HFFc6 (cell line): ENCODE measurements at regions not wholly inside any gene's neighbourhood (a gene's known extent, or its start where the extent isn't known, plus 50 kb on each side); places are given as distances from the start of the nearest gene placed in this dataset.

Source experiments
- DNase-seq: peaks from one replicate; pipeline ENCODE4 v3.0.0-alpha.2; 2018
- H3K27ac Mint-ChIP-seq: 2 replicates; pipeline ENCODE4 v1.8.0; 2020; ENCODE audit warnings: mild to moderate bottlenecking, mixed read lengths
- H3K27me3 Mint-ChIP-seq: 2 replicates; pipeline ENCODE4 v1.8.0; 2021; ENCODE audit warnings: mild to moderate bottlenecking, moderate library complexity, mixed read lengths; ENCODE audit not compliant: insufficient read depth
- H3K36me3 Mint-ChIP-seq: 2 replicates; pipeline ENCODE4 v1.8.0; 2021; ENCODE audit warnings: low read depth, mixed read lengths
- H3K4me1 Mint-ChIP-seq: 2 replicates; pipeline ENCODE4 v1.8.0; 2020; ENCODE audit warnings: low read depth, mixed read lengths
- H3K4me3 Mint-ChIP-seq: 2 replicates; pipeline ENCODE4 v1.8.0; 2020; ENCODE audit warnings: mild to moderate bottlenecking, moderate library complexity, mixed read lengths
- H3K9me3 Mint-ChIP-seq: 2 replicates; pipeline ENCODE4 v1.8.0; 2020; ENCODE audit warnings: mild to moderate bottlenecking, mixed read lengths
- TF ChIP-seq, protein P1 (sequence below): fragments of 200-600 bp; sonication (generic); IDR thresholded peaks from 2 replicates; pipeline ENCODE4 v1.5.0; 2021; ENCODE audit warnings: antibody characterized with exemption, mild to moderate bottlenecking

GRCh38 chr4:14083150-14083549 lies 455.6 kb upstream of the BOD1L1 start:
- Mint-ChIP-seq H3K27me3 (peaks cover 1% of the 10 kb centered on the region; the same call in 1 of the 2 replicates), H3K9me3 (no peaks in the 10 kb centered on the region)

DNA sequence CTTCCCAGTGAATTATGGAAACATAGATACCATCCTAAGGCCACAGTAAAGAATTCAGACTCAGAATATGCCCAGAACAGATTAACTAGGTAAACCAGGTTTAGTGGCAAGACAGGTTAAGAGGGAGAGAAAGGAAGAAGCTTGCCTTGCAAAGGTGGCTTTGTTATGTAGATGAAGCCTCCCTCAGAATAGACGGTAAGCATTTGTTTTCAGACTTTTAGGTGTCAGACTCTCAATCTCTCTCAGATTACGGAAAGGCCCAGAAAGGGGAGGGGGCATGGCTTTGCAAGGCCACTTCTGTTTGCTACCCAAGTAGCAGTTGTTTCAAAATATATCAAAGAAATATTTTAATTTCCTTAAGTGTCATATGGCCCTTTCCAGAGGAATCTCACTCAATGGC lies 457.1 kb upstream of the BOD1L1 start:
- Mint-ChIP-seq H3K4me1 (no peaks in the 10 kb centered on the region), H3K27ac (no peak overlapping the region), H3K4me3 (no peak overlapping the region), H3K9me3 (no peaks in the 10 kb centered on the region), H3K36me3 (no peaks in the 10 kb centered on the region), H3K27me3 (peaks cover 1% of the 10 kb centered on the region; the same call in 1 of the 2 replicates)
- TF ChIP-seq, protein P1, sequence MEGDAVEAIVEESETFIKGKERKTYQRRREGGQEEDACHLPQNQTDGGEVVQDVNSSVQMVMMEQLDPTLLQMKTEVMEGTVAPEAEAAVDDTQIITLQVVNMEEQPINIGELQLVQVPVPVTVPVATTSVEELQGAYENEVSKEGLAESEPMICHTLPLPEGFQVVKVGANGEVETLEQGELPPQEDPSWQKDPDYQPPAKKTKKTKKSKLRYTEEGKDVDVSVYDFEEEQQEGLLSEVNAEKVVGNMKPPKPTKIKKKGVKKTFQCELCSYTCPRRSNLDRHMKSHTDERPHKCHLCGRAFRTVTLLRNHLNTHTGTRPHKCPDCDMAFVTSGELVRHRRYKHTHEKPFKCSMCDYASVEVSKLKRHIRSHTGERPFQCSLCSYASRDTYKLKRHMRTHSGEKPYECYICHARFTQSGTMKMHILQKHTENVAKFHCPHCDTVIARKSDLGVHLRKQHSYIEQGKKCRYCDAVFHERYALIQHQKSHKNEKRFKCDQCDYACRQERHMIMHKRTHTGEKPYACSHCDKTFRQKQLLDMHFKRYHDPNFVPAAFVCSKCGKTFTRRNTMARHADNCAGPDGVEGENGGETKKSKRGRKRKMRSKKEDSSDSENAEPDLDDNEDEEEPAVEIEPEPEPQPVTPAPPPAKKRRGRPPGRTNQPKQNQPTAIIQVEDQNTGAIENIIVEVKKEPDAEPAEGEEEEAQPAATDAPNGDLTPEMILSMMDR: no peak
- no peak for DNase-seq

More at GRCh38 chr4:14083150-14083549, 455.6 kb upstream of the BOD1L1 start:
- no peak for DNase-seq
- Mint-ChIP-seq H3K27ac (no peak overlapping the region), H3K36me3 (no peaks in the 10 kb centered on the region), H3K4me1 (no peaks in the 10 kb centered on the region), H3K4me3 (no peak overlapping the region)
- TF ChIP-seq, protein P1: no peak

- no peak overlapping the region for H3K4me3 Mint-ChIP-seq
- H3K36me3 Mint-ChIP-seq: peaks cover 15% of the 10 kb centered on the region; the same call in 1 of the 2 replicates
- no peaks in the 10 kb centered on the region for H3K27me3 Mint-ChIP-seq
- peaks cover 11% of the 10 kb centered on the region; the same call in 1 of the 2 replicates for H3K9me3 Mint-ChIP-seq
- TF ChIP-seq, protein P1: no peak
- no peak overlapping the region for H3K27ac Mint-ChIP-seq
- H3K4me1 Mint-ChIP-seq: peaks cover 13% of the 10 kb centered on the region
- no peak for DNase-seq
Observed at GRCh38 chr4:14087459-14087858, 459.9 kb upstream of the BOD1L1 start.

DNA sequence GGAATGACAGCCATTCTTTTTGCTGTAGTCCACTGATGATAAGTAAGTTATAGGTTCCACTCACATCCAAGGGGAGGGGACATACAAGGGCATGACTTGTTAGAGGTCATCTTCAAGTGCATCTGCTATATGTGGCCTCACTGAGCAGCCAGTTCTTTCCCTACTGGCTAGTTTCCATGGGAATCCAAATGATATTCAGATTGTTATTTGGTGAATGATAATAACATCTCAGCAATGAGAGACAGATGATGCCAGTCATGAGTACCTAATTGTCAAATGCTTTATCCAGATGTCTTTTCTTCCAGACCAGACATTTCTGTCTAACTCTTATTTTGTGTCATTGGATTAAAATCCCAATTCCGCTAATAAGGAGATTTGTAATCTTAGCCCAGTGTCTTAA lies 460.4 kb upstream of the BOD1L1 start:
- Mint-ChIP-seq H3K36me3 (peaks cover 15% of the 10 kb centered on the region; the same call in 1 of the 2 replicates), H3K4me3 (no peak overlapping the region), H3K4me1 (peaks cover 18% of the 10 kb centered on the region), H3K9me3 (peaks cover 11% of the 10 kb centered on the region; the same call in 1 of the 2 replicates), H3K27me3 (no peaks in the 10 kb centered on the region), H3K27ac (no peak overlapping the region)
- no peak for DNase-seq
- TF ChIP-seq, protein P1: no peak

GRCh38 chr4:14091531-14091930 lies 464.0 kb upstream of the BOD1L1 start:
- Mint-ChIP-seq H3K27ac (peak overlapping the region; percentile 14; the same call in 1 of the 2 replicates), H3K27me3 (no peaks in the 10 kb centered on the region), H3K4me3 (no peak overlapping the region), H3K9me3 (peaks cover 11% of the 10 kb centered on the region; the same call in 1 of the 2 replicates), H3K36me3 (peaks cover 15% of the 10 kb centered on the region; the same call in 1 of the 2 replicates), H3K4me1 (peaks cover 50% of the 10 kb centered on the region)
- TF ChIP-seq, protein P1: no peak
- DNase-seq: no peak
